Panc1 (cell line): ENCODE measurements at regions not wholly inside any gene's neighbourhood (a gene's known extent, or its start where the extent isn't known, plus 50 kb on each side); places are given as distances from the start of the nearest gene placed in this dataset.

ENCODE experiments used
- ATAC-seq: fragments of 200-7000 bp; cut with Tn5 transposase; 2 replicates; pipeline ENCODE4 v1.9.1; 2020; ENCODE audit warnings: mild to moderate bottlenecking, moderate library complexity
- BruUV-seq: library from RNA; stranded (reverse); fragments of 400-500 nt; replicated peaks from 2 replicates; lab custom pipeline; 2021; lab: Mats Ljungman, UMichigan
- CTCF ChIA-PET: fragments of 300-600 bp; sonication (Branson Sonifier 250); formaldehyde crosslinking; loops from one replicate; lab custom pipeline; 2022; ENCODE audit warnings: antibody characterized with exemption; lab: Charles Lee
- POLR2A ChIA-PET: fragments of 300-600 bp; sonication (Branson Sonifier 250); formaldehyde crosslinking; loops from one replicate; lab custom pipeline; 2022; ENCODE audit warnings: antibody characterized with exemption; lab: Charles Lee
- DNase-seq: peaks from one replicate; pipeline ENCODE4 v3.0.0-alpha.2; 2010; ENCODE audit warnings: low read depth, low spot score
- H3K27ac ChIP-seq: 2 replicates; pipeline ENCODE4 v1.5.1; 2011; ENCODE audit warnings: mild to moderate bottlenecking, low read length, inconsistent platforms
- H3K27me3 ChIP-seq: fragments of 200-500 bp; sonication (Bioruptor generic); 2 replicates; pipeline ENCODE4 v1.6.0; 2014; ENCODE audit warnings: low read length, inconsistent platforms; ENCODE audit not compliant: control insufficient read depth, insufficient read depth
- H3K36me3 ChIP-seq: fragments of 200-500 bp; sonication (Bioruptor generic); 2 replicates; pipeline ENCODE4 v1.5.1; 2014; ENCODE audit warnings: inconsistent platforms, mild to moderate bottlenecking, low read length, moderate library complexity; ENCODE audit not compliant: control insufficient read depth, insufficient read depth
- H3K4me1 ChIP-seq: 2 replicates; pipeline ENCODE4 v1.5.1; 2011; ENCODE audit warnings: inconsistent platforms, mild to moderate bottlenecking, low read length, moderate library complexity; ENCODE audit not compliant: control insufficient read depth, insufficient read depth
- H3K4me3 ChIP-seq, 2 experiments: 2 replicates each; pipeline ENCODE4 v1.5.1; 2011 to 2012; ENCODE audit warnings: low read depth in 2 of 2, low read length in 2 of 2, mild to moderate bottlenecking in 2 of 2, inconsistent platforms in 1 of 2, moderate library complexity in 1 of 2
- H3K9me3 ChIP-seq: fragments of 200-500 bp; sonication (Bioruptor generic); 2 replicates; pipeline ENCODE4 v1.5.1; 2014; ENCODE audit warnings: low read depth, mild to moderate bottlenecking, inconsistent platforms, low read length, moderate library complexity; ENCODE audit not compliant: control insufficient read depth, insufficient read depth
- POLR2AphosphoS5 ChIP-seq: IDR thresholded peaks from 2 replicates; pipeline ENCODE4 v1.6.1; 2012; ENCODE audit warnings: mild to moderate bottlenecking, low read depth, low read length, moderate library complexity
- REST ChIP-seq, 2 experiments: IDR thresholded peaks; 2 replicates each; pipeline ENCODE4 v1.6.1; 2011 to 2012; ENCODE audit warnings: low read depth in 2 of 2, control low read depth in 1 of 2, low read length in 1 of 2, mild to moderate bottlenecking in 1 of 2, moderate library complexity in 1 of 2; ENCODE audit not compliant: insufficient read depth in 1 of 2
- SIN3A ChIP-seq: IDR thresholded peaks from 2 replicates; pipeline ENCODE4 v1.6.1; 2012; ENCODE audit warnings: low read depth, mild to moderate bottlenecking, low read length, moderate library complexity, borderline replicate concordance; ENCODE audit not compliant: insufficient read depth
- TCF7L2 ChIP-seq: IDR thresholded peaks from 2 replicates; pipeline ENCODE4 v1.6.1; 2011; ENCODE audit warnings: mild to moderate bottlenecking, low read depth, low read length, inconsistent platforms
- in situ Hi-C: cut with HindIII; loops from 2 replicates; pipeline ENCODE4 v1.10.0; 2016; ENCODE audit warnings: low sequenced_read_pairs, low pct_unique_long_range_greater_than_20kb
- intact Hi-C: fragments of 100-400 bp; cut with micrococcal nuclease; formaldehyde crosslinking; loops from one replicate; pipeline ENCODE4 v1.10.0; 2022; ENCODE audit not compliant: unreplicated experiment
- TF ChIP-seq, protein P1 (sequence below): fragments of 450-650 bp; IDR thresholded peaks from 2 replicates; pipeline ENCODE4 v1.5.1; 2017; ENCODE audit warnings: mild to moderate bottlenecking

- H3K4me1 ChIP-seq, result no peaks in the 10 kb centered on the region
- TF ChIP-seq TCF7L2, result no peak
- no peak for TF ChIP-seq POLR2AphosphoS5
- no peak for TF ChIP-seq REST (IDR thresholded peaks at IDR 0.05; ENCODE audit: insufficient read depth in 1 of 2, low read depth in 2 of 2, low read length in 1 of 2)
- TF ChIP-seq, protein P1, sequence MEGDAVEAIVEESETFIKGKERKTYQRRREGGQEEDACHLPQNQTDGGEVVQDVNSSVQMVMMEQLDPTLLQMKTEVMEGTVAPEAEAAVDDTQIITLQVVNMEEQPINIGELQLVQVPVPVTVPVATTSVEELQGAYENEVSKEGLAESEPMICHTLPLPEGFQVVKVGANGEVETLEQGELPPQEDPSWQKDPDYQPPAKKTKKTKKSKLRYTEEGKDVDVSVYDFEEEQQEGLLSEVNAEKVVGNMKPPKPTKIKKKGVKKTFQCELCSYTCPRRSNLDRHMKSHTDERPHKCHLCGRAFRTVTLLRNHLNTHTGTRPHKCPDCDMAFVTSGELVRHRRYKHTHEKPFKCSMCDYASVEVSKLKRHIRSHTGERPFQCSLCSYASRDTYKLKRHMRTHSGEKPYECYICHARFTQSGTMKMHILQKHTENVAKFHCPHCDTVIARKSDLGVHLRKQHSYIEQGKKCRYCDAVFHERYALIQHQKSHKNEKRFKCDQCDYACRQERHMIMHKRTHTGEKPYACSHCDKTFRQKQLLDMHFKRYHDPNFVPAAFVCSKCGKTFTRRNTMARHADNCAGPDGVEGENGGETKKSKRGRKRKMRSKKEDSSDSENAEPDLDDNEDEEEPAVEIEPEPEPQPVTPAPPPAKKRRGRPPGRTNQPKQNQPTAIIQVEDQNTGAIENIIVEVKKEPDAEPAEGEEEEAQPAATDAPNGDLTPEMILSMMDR, result no peak
- no peak for TF ChIP-seq SIN3A
- no peak overlapping the region for H3K27ac ChIP-seq
- no peaks in the 10 kb centered on the region for H3K27me3 ChIP-seq
- ChIA-PET POLR2A (no interaction called here), CTCF (no interaction called here)
- intact Hi-C loops (no loop called here), in situ Hi-C loops (no loop called here)
- no peaks in the 10 kb centered on the region for H3K9me3 ChIP-seq
- no TSS peak for BruUV-seq
- ATAC-seq, result no peak
- no peaks in the 10 kb centered on the region for H3K36me3 ChIP-seq
- DNase-seq, result no peak
- no peak overlapping the region for H3K4me3 ChIP-seq
These were observed 116.6 kb upstream of the THY1 start for GRCh38 chr11:119539583-119539982.

DNA sequence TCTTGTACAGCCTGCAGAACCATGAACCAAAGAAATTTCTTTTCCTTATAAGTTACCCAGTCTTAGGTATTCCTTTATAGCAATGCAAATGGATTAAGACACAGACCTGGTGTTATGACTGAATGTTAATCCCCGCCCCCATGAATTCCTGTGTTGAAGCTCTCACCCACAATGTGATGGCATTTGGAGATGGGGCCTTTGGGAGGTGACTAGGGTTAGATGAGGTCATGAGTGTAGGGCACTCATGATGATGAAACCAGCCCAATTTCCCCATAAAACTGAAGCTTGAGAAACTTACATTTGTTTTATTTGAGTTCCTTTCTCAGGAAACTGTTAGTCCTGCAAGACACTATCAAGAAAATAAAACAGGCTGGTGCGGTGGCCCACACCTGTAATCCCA lies 115.8 kb upstream of the THY1 start:
- CTCF ChIA-PET, result no interaction called here
- no TSS peak for BruUV-seq
- POLR2A ChIA-PET, result interaction anchor here (0.6 kb wide), 1 partner anchor 17 kb away, joined by 3 read pairs; no protein-coding TSS in a partner anchor

More for the DNA sequence above, 115.8 kb upstream of the THY1 start:
- H3K9me3 ChIP-seq, result no peaks in the 10 kb centered on the region
- ATAC-seq (no peak), DNase-seq (no peak)
- intact Hi-C loops (no loop called here), in situ Hi-C loops (no loop called here)
- no peak for TF ChIP-seq SIN3A
- TF ChIP-seq POLR2AphosphoS5, result no peak
- TF ChIP-seq, protein P1, result no peak
- no peak for TF ChIP-seq TCF7L2
- no peak for TF ChIP-seq REST (IDR thresholded peaks at IDR 0.05; ENCODE audit: insufficient read depth in 1 of 2, low read depth in 2 of 2, low read length in 1 of 2)
- H3K27me3 ChIP-seq, result no peaks in the 10 kb centered on the region
- H3K4me3 ChIP-seq, result no peak overlapping the region
- no peaks in the 10 kb centered on the region for H3K36me3 ChIP-seq
- no peak overlapping the region for H3K27ac ChIP-seq
- no peaks in the 10 kb centered on the region for H3K4me1 ChIP-seq
